Thyroid gland (tissue), 4 donors: ENCODE measurements at regions not wholly inside any gene's neighbourhood (a gene's known extent, or its start where the extent isn't known, plus 50 kb on each side); places are given as distances from the start of the nearest gene placed in this dataset.

Experiments used
- POLR2A ChIP-seq, 2 donors: fragments of 450-650 bp; IDR thresholded peaks; one replicate each; pipeline ENCODE4 v1.6.1; 2017; ENCODE audit warnings: antibody characterized with exemption in 2 of 2, mild to moderate bottlenecking in 2 of 2, moderate library complexity in 1 of 2
- TF ChIP-seq, protein P1 (sequence below), 6 experiments: fragments of 200-600 bp in 3 of 6; fragments of 450-650 bp in 3 of 6; sonication (generic) in 3 of 6; IDR thresholded peaks; one replicate each; pipeline ENCODE4 v1.5.1; 2016 to 2019; ENCODE audit warnings: antibody characterized with exemption in 6 of 6, mild to moderate bottlenecking in 2 of 6, inconsistent platforms in 1 of 6, moderate library complexity in 1 of 6

DNA sequence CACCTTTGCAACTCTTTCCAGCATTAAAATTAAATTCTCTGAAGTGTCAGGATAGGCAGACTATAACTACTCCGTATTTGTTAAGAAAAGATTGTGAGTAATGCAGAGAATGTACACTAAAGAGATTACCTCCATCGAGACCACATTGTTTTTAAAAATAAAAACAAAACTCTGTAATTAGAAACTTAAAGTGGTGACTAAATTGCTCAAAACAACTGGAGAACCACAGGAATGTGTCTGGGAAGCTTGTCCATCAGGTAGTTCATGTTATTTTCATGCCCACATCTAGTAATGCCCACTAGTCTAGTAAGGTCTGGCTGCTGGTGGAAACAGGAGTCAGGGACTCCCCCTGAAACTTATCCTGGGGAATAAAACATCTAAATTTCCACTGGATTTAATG, 103.0 kb upstream of the FOXQ1 start:
- TF ChIP-seq, protein P1, sequence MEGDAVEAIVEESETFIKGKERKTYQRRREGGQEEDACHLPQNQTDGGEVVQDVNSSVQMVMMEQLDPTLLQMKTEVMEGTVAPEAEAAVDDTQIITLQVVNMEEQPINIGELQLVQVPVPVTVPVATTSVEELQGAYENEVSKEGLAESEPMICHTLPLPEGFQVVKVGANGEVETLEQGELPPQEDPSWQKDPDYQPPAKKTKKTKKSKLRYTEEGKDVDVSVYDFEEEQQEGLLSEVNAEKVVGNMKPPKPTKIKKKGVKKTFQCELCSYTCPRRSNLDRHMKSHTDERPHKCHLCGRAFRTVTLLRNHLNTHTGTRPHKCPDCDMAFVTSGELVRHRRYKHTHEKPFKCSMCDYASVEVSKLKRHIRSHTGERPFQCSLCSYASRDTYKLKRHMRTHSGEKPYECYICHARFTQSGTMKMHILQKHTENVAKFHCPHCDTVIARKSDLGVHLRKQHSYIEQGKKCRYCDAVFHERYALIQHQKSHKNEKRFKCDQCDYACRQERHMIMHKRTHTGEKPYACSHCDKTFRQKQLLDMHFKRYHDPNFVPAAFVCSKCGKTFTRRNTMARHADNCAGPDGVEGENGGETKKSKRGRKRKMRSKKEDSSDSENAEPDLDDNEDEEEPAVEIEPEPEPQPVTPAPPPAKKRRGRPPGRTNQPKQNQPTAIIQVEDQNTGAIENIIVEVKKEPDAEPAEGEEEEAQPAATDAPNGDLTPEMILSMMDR (IDR thresholded peaks at IDR 0.05) = no peak
- no peak for TF ChIP-seq POLR2A (IDR thresholded peaks at IDR 0.05)
